ENCODE measurements at regions not wholly inside any gene's neighbourhood (a gene's known extent, or its start where the extent isn't known, plus 50 kb on each side); places are given as distances from the start of the nearest gene placed in this dataset.

GRCh38 chr7:9505516-9505915, 1072.1 kb downstream of the NXPH1 start:
- no TSS peak for BruUV-seq (replicated peaks)
- H4K20me1 ChIP-seq (ENCODE audit: insufficient read depth): no peaks in the 10 kb centered on the region
- DNase-seq (ENCODE audit: low read depth, low spot score): no peak
- POLR2A ChIA-PET: no interaction called here
- TF ChIP-seq TCF7L2 (IDR thresholded peaks at IDR 0.05; ENCODE audit: borderline replicate concordance, extremely low read depth, insufficient read depth, insufficient read length) (no peak), CTCF (IDR thresholded peaks at IDR 0.05 in 2 of 3, conservative IDR thresholded peaks at IDR 0.05 in 1 of 3; ENCODE audit: borderline replicate concordance in 1 of 3, insufficient read depth in 1 of 3, low read depth in 2 of 3, low read length in 2 of 3) (no peak), EGR1 (IDR thresholded peaks at IDR 0.05; ENCODE audit: low read depth) (no peak), YY1 (IDR thresholded peaks at IDR 0.05; ENCODE audit: extremely low read depth, insufficient replicate concordance, low read depth, low read length) (no peak), SIN3A (IDR thresholded peaks at IDR 0.05; ENCODE audit: low read depth) (no peak), CBX3 (IDR thresholded peaks at IDR 0.05; ENCODE audit: low read depth) (no peak), CEBPB (IDR thresholded peaks at IDR 0.05; ENCODE audit: low read depth) (no peak), EZH2 (IDR thresholded peaks at IDR 0.05) (no peak), RAD21 (IDR thresholded peaks at IDR 0.05; ENCODE audit: low read depth) (no peak), MAX (IDR thresholded peaks at IDR 0.05) (no peak)
- ATAC-seq: no peak
- H3K27me3 ChIP-seq (ENCODE audit: insufficient read depth, low read length): no peaks in the 10 kb centered on the region
- no peaks in the 10 kb centered on the region for H3K79me2 ChIP-seq (ENCODE audit: insufficient read depth, low read length)
- H3K4me1 ChIP-seq (ENCODE audit: control insufficient read depth in 1 of 2, insufficient read depth in 2 of 2, low read length in 2 of 2): no peaks in the 10 kb centered on the region
- CTCF ChIA-PET: no interaction called here
- no peaks in the 10 kb centered on the region for H3K36me3 ChIP-seq (ENCODE audit: control insufficient read depth in 1 of 2, insufficient read depth in 2 of 2, low read length in 2 of 2)
- H3K27ac ChIP-seq (ENCODE audit: low read depth, low read length): no peak overlapping the region
- no peak overlapping the region for H3K4me3 ChIP-seq (replicated peaks in 1 of 2; ENCODE audit: low read depth in 1 of 2, low read length in 2 of 2)
- no peaks in the 10 kb centered on the region for H3K9me2 ChIP-seq (ENCODE audit: insufficient read depth)
- RAD21 ChIA-PET (ENCODE audit: low non-redundant PET in 1 of 2, low total read pairs in 2 of 2, uncharacterized antibody in 2 of 2, unreplicated experiment in 2 of 2): no interaction called here
- no peak overlapping the region for H3K9ac ChIP-seq (ENCODE audit: low read length)
- intact Hi-C loops (cut with micrococcal nuclease): no loop called here
- no peak overlapping the region for H2AFZ ChIP-seq (ENCODE audit: low read depth, low read length, poor library complexity, severe bottlenecking)
- H3K4me2 ChIP-seq (ENCODE audit: low read length): no peak overlapping the region
- peaks cover 3 to 13% of the 10 kb centered on the region in 2 experiments; a peak in 2 of 4 replicates for H3K9me3 ChIP-seq (ENCODE audit: control insufficient read depth in 1 of 2, insufficient read depth in 1 of 2, low read depth in 1 of 2, low read length in 2 of 2)
